Central memory CD4-positive, alpha-beta T cell (primary cell): ENCODE measurements at regions not wholly inside any gene's neighbourhood (a gene's known extent, or its start where the extent isn't known, plus 50 kb on each side); places are given as distances from the start of the nearest gene placed in this dataset.

ENCODE experiments used
- DNase-seq: peaks from one replicate; pipeline ENCODE4 v3.0.0; 2022

- DNase-seq: no peak
Observed at GRCh38 chr11:119489087-119489486, 66.1 kb upstream of the THY1 start.

- no peak for DNase-seq
Observed at GRCh38 chr11:119488256-119488995, 65.5 kb upstream of the THY1 start.

- no peak for DNase-seq
Observed at GRCh38 chr11:119486691-119487259, 63.8 kb upstream of the THY1 start.

- DNase-seq: no peak
Observed at GRCh38 chr11:119486016-119486415, 63.0 kb upstream of the THY1 start.

- DNase-seq: no peak
Observed at GRCh38 chr11:119484741-119485605, 62.0 kb upstream of the THY1 start.

- DNase-seq: no peak
Observed at GRCh38 chr11:119483881-119484371, 61.0 kb upstream of the THY1 start.

GRCh38 chr11:119483341-119483880, 60.4 kb upstream of the THY1 start:
- DNase-seq: no peak

GRCh38 chr11:119482521-119483011, 59.6 kb upstream of the THY1 start:
- no peak for DNase-seq

- DNase-seq: no peak
Observed at GRCh38 chr11:119481667-119482400, 58.9 kb upstream of the THY1 start.

- peak; percentile 27 for DNase-seq
Observed at GRCh38 chr11:119481021-119481666, 58.2 kb upstream of the THY1 start.

- DNase-seq: no peak
Observed at GRCh38 chr11:119480380-119481020, 57.5 kb upstream of the THY1 start.

- no peak for DNase-seq
Observed at GRCh38 chr11:119479685-119480275, 56.8 kb upstream of the THY1 start.

- no peak for DNase-seq
Observed at GRCh38 chr11:119478711-119479285, 55.8 kb upstream of the THY1 start.

- no peak for DNase-seq
Observed at GRCh38 chr11:119476666-119477331, 53.8 kb upstream of the THY1 start.

GRCh38 chr11:119476038-119476437, 53.1 kb upstream of the THY1 start:
- DNase-seq: no peak

GRCh38 chr11:119474682-119475596, 52.0 kb upstream of the THY1 start:
- peak; percentile 22 for DNase-seq

- no peak for DNase-seq
Observed at GRCh38 chr11:119473901-119474681, 51.1 kb upstream of the THY1 start.

GRCh38 chr11:119473226-119473625, 50.3 kb upstream of the THY1 start:
- no peak for DNase-seq
